DND-41 (cell line): ENCODE measurements at regions not wholly inside any gene's neighbourhood (a gene's known extent, or its start where the extent isn't known, plus 50 kb on each side); places are given as distances from the start of the nearest gene placed in this dataset.

Experiments used
- CTCF ChIP-seq: IDR thresholded peaks from 2 replicates; pipeline ENCODE4 v1.5.1; 2012; ENCODE audit warnings: borderline replicate concordance, low read length, moderate library complexity, mild to moderate bottlenecking; ENCODE audit not compliant: poor library complexity, severe bottlenecking; ENCODE audit errors: extremely low read depth
- EZH2 ChIP-seq: IDR thresholded peaks from 3 replicates; pipeline ENCODE4 v1.6.1; 2012; ENCODE audit warnings: borderline replicate concordance, low read depth, mild to moderate bottlenecking, moderate library complexity, low read length, inconsistent platforms; ENCODE audit not compliant: severe bottlenecking

- TF ChIP-seq CTCF (no peak), EZH2 (no peak)
These were observed 768.8 kb downstream of the RNF144A start for GRCh38 chr2:7686016-7686385.
